ENCODE measurements at regions not wholly inside any gene's neighbourhood (a gene's known extent, or its start where the extent isn't known, plus 50 kb on each side); places are given as distances from the start of the nearest gene placed in this dataset.

DNA sequence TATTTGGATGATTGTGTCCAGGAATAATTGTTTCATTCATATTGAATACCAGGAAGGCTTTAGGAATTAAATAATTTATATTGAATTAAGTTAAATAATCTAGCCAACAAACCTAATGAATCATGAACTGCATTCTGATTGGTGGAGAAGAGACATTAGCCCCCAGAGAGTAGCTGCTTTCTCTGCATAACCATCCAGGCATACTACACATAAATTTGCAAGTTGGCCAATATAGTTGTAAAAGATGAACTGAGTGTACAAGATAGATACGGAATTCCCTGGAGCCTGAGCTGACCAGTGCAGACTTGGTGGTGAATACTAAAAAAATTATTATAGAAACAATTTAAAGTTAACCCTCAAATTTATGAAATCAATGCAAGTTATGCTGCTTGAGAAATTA lies 311.8 kb upstream of the KIF2A start:
- no peak overlapping the region for H3K4me3 Mint-ChIP-seq (ENCODE audit: low read depth)
- DNase-seq (ENCODE audit: low spot score, unreplicated experiment), result no peak
- peaks cover 19% of the 10 kb centered on the region for H3K4me1 Mint-ChIP-seq (ENCODE audit: low read depth)
- H3K27ac Mint-ChIP-seq, result no peak overlapping the region
- H3K27me3 Mint-ChIP-seq, result peaks cover 4% of the 10 kb centered on the region
- no peaks in the 10 kb centered on the region for H3K36me3 Mint-ChIP-seq (ENCODE audit: insufficient read depth)
- TF ChIP-seq, protein P1, sequence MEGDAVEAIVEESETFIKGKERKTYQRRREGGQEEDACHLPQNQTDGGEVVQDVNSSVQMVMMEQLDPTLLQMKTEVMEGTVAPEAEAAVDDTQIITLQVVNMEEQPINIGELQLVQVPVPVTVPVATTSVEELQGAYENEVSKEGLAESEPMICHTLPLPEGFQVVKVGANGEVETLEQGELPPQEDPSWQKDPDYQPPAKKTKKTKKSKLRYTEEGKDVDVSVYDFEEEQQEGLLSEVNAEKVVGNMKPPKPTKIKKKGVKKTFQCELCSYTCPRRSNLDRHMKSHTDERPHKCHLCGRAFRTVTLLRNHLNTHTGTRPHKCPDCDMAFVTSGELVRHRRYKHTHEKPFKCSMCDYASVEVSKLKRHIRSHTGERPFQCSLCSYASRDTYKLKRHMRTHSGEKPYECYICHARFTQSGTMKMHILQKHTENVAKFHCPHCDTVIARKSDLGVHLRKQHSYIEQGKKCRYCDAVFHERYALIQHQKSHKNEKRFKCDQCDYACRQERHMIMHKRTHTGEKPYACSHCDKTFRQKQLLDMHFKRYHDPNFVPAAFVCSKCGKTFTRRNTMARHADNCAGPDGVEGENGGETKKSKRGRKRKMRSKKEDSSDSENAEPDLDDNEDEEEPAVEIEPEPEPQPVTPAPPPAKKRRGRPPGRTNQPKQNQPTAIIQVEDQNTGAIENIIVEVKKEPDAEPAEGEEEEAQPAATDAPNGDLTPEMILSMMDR (IDR thresholded peaks at IDR 0.05; ENCODE audit: unreplicated experiment), result no peak
- H3K9me3 Mint-ChIP-seq (ENCODE audit: low read depth), result no peaks in the 10 kb centered on the region

DNA sequence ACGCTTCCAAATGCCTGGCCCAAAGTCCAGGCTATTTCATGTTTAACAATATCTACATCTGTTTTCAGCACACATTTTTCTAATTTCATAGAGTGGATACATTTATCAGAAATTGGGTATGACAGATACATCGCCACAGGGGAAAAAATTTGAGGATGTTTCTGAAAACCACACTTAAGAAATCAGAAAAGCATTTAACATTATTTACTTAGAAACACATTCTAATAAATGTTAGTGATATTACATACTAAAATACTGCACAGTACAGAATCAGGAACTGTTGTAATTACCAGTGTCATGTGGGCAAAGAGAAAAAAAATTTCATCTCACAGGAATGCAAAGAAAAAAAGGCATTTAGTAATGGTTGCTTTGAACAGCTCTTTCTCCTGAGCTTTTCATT lies 310.5 kb upstream of the KIF2A start:
- no peak for DNase-seq (ENCODE audit: low spot score, unreplicated experiment)
- Mint-ChIP-seq H3K9me3 (ENCODE audit: low read depth) (no peaks in the 10 kb centered on the region), H3K4me1 (ENCODE audit: low read depth) (peaks cover 17% of the 10 kb centered on the region), H3K4me3 (ENCODE audit: low read depth) (no peak overlapping the region), H3K27ac (no peak overlapping the region), H3K36me3 (ENCODE audit: insufficient read depth) (no peaks in the 10 kb centered on the region), H3K27me3 (no peaks in the 10 kb centered on the region)
- TF ChIP-seq, protein P1 (IDR thresholded peaks at IDR 0.05; ENCODE audit: unreplicated experiment), result no peak

DNA sequence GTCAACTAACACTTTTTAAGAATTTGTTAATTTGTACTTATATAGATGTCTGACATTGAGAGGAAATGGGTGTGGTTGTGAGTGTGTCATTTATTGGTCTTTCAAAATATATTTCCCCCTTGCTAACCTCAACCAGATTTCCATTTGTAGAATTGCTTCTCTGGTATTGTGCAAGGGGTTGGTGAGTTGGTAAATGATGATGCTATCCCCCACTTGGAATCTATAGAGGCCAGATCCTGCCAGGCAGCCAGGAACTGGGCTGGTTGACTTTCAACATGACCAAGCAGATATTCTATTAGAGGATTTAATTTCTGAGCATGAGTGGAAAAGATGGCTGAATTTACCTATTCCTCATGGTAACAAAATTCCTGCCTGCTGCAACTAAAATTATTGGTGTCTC lies 306.6 kb upstream of the KIF2A start:
- Mint-ChIP-seq H3K4me3 (ENCODE audit: low read depth) (no peak overlapping the region), H3K9me3 (ENCODE audit: low read depth) (no peaks in the 10 kb centered on the region), H3K27me3 (no peaks in the 10 kb centered on the region), H3K36me3 (ENCODE audit: insufficient read depth) (no peaks in the 10 kb centered on the region), H3K4me1 (ENCODE audit: low read depth) (peaks cover 13% of the 10 kb centered on the region), H3K27ac (no peak overlapping the region)
- TF ChIP-seq, protein P1 (IDR thresholded peaks at IDR 0.05; ENCODE audit: unreplicated experiment), result no peak
- no peak for DNase-seq (ENCODE audit: low spot score, unreplicated experiment)

DNA sequence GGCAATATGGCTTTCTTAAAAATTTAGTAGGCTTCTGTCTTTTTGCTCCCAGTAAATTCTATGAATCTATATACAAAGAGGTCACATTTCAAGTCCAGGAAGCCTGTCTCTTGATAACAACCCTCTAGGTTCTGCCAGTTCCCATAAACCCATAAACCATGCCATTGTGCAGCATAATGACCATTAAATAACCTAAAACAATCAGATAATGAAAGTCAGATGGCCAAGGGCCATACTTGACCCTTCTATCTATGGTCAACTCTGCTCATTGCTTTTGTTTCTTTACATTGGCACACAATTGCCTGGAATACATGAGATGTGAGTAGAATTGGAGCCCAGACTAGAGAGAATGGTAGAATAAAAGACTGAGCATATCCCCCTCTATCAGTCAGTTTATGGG lies 305.4 kb upstream of the KIF2A start:
- Mint-ChIP-seq H3K4me1 (ENCODE audit: low read depth) (peaks cover 13% of the 10 kb centered on the region), H3K9me3 (ENCODE audit: low read depth) (peaks cover 2% of the 10 kb centered on the region), H3K27ac (no peak overlapping the region), H3K36me3 (ENCODE audit: insufficient read depth) (no peaks in the 10 kb centered on the region), H3K4me3 (ENCODE audit: low read depth) (no peak overlapping the region), H3K27me3 (peaks cover 5% of the 10 kb centered on the region)
- no peak for DNase-seq (ENCODE audit: low spot score, unreplicated experiment)
- TF ChIP-seq, protein P1 (IDR thresholded peaks at IDR 0.05; ENCODE audit: unreplicated experiment), result no peak

DNA sequence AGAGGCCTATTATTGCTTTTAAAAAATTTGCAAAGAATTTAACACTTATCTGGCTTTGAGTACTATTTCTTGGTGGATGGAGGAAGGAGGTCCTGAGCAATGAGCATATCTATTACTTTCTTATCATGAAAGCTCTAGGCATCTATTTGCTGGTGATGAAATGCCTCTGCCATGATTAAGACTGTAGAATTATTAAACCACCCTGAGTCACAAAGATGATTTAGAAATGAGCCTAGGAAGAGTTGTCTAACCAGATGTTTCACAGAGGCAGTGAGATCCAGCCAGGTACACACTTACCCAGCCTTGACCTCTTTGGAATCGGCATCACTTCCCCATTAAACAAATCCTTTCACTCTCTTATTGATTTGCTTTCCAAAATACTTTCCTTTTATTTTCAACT lies 304.4 kb upstream of the KIF2A start:
- DNase-seq (ENCODE audit: low spot score, unreplicated experiment), result no peak
- TF ChIP-seq, protein P1 (IDR thresholded peaks at IDR 0.05; ENCODE audit: unreplicated experiment), result no peak
- Mint-ChIP-seq H3K27me3 (peaks cover 5% of the 10 kb centered on the region), H3K36me3 (ENCODE audit: insufficient read depth) (no peaks in the 10 kb centered on the region), H3K4me3 (ENCODE audit: low read depth) (no peak overlapping the region), H3K4me1 (ENCODE audit: low read depth) (peaks cover 13% of the 10 kb centered on the region), H3K27ac (no peak overlapping the region), H3K9me3 (ENCODE audit: low read depth) (peaks cover 3% of the 10 kb centered on the region)
